ENCODE measurements at regions not wholly inside any gene's neighbourhood (a gene's known extent, or its start where the extent isn't known, plus 50 kb on each side); places are given as distances from the start of the nearest gene placed in this dataset.

DNA sequence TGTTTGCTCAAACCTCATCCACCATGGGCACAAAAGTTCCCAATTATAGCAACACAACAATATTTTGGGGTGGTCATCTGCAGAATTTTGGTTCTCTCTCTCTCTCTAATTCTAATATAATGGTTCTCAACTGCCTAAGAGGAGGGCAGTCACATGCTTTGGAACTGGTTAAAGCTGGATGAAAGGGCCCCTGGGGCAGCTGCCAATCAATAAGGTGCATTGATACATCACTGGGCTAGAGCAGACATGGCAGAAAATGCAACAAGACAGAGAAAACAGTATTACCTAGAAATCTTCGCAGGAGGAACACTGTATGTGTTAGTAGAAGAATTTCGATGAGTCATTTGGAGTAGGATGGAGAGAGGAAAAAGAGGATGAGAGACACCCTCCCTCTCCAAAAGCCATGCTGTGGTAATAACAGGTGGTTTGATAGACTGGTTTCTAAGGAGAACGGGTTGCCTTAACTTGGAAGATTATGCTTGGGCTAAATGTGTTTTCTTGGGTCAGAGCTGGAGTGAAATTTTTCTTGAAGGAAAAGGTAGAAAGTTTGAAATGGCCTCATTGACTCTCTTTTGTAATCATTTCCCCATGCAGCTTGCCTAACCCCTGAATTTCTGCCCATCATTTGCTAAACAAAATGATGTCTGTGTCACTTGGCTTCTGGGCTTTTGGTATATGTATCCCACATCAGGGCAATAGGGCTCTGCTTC lies 67.1 kb upstream of the HIF1A start (continued):
- TF ChIP-seq ZIC2 (tag by site-specific recombination; IDR thresholded peaks at IDR 0.05) (no peak), ZNF391 (tag by site-specific recombination; IDR thresholded peaks at IDR 0.05; ENCODE audit: borderline replicate concordance, low read depth) (no peak), RBAK (tag by site-specific recombination; IDR thresholded peaks at IDR 0.05) (no peak)
- TF ChIP-seq, protein P1, sequence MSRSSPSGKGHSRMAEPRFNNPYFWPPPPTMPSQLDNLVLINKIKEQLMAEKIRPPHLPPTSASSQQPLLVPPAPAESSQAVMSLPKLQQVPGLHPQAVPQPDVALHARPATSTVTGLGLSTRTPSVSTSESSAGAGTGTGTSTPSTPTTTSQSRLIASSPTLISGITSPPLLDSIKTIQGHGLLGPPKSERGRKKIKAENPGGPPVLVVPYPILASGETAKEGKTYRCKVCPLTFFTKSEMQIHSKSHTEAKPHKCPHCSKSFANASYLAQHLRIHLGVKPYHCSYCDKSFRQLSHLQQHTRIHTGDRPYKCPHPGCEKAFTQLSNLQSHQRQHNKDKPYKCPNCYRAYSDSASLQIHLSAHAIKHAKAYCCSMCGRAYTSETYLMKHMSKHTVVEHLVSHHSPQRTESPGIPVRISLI (tag by site-specific recombination; IDR thresholded peaks at IDR 0.05), result no peak

DNA sequence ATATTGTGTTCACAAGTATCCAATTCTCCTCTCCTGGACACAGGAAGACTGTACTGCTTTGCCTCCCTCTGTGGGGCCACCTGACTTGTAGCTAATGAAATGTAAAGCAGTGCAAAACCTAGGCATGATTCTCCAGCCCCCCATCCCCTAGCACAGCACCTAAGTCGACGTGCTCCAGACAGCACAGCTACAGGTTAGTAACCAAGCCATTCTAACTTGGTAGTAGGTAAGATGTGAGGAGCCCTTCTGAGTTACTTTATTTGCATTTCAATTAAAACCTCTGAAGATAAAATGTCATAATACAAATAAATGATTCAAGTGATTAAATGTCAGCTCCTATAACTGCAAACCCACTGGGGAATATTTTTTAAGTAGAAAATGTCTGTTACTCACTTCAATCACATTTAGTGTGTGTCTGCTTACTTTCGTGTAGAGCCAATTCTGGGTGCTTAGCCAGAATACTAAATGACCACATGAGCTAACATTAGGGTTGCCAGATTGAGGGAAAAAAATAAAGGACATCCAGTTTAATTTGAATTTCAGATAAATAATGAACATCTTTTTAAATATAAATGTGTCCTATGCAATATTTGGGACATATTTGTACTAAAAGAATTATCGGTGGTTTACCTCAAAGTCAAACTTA lies 64.8 kb upstream of the HIF1A start:
- ChIA-PET POLR2A (no interaction called here), CTCF (interaction anchor here (0.6 to 1.2 kb wide), 4 partner anchors 25 to 184 kb away, joined by 3 read pairs; no protein-coding TSS in a partner anchor)
- no peak for TF ChIP-seq ZNF610 (tag by site-specific recombination; IDR thresholded peaks at IDR 0.05; ENCODE audit: borderline replicate concordance)
- TF ChIP-seq ZNF624 (tag by site-specific recombination; IDR thresholded peaks at IDR 0.05), result no peak
- TF ChIP-seq SCRT1 (tag by site-specific recombination; IDR thresholded peaks at IDR 0.05; ENCODE audit: borderline replicate concordance), result 0 out of 2 replicates have a peak, but pooled peaks have one; percentile 19
- no peak for TF ChIP-seq HOXD13 (CRISPR knock-in tag; IDR thresholded peaks at IDR 0.05; ENCODE audit: borderline replicate concordance)
- no peak for TF ChIP-seq ZNF623 (tag by site-specific recombination; IDR thresholded peaks at IDR 0.05)
- TF ChIP-seq ZNF292 (tag by site-specific recombination; IDR thresholded peaks at IDR 0.05; ENCODE audit: borderline replicate concordance, low read depth), result no peak
- no peak for TF ChIP-seq ZBTB10 (tag by site-specific recombination; IDR thresholded peaks at IDR 0.05)
- TF ChIP-seq ZNF561 (tag by site-specific recombination; IDR thresholded peaks at IDR 0.05; ENCODE audit: borderline replicate concordance), result no peak
- TF ChIP-seq ZNF654 (tag by site-specific recombination; IDR thresholded peaks at IDR 0.05; ENCODE audit: low read depth), result no peak
- TF ChIP-seq SCRT2 (tag by site-specific recombination; IDR thresholded peaks at IDR 0.05), result peak; percentile 59
- TF ChIP-seq KLF17 (tag by site-specific recombination; IDR thresholded peaks at IDR 0.05), result no peak
- no peak for TF ChIP-seq GLIS2 (tag by site-specific recombination; IDR thresholded peaks at IDR 0.05)
- Histone ChIP-seq H3K4me1 (ENCODE audit: control insufficient read depth, insufficient read depth, low read length) (peaks cover 13% of the 10 kb centered on the region), H3K9me3 (ENCODE audit: control insufficient read depth, insufficient read depth, low read depth, low read length) (no peaks in the 10 kb centered on the region), H3K36me3 (ENCODE audit: control insufficient read depth in 2 of 2, insufficient read depth in 1 of 2, low read length in 2 of 2) (no peaks in the 10 kb centered on the region), H3K27ac (ENCODE audit: extremely low read depth, low read depth, low read length) (peak overlapping the region; percentile 7; the same call in 1 of the 2 replicates), H3K4me3 (ENCODE audit: low read depth, low read length) (no peak overlapping the region)

GRCh38 chr14:61631045-61631687 lies 64.1 kb upstream of the HIF1A start:
- ChIA-PET CTCF (interaction anchor here (0.6 to 1.2 kb wide), 5 partner anchors 36 to 298 kb away, joined by 3 to 4 read pairs (median 3); no protein-coding TSS in a partner anchor), POLR2A (no interaction called here)
- Histone ChIP-seq H3K4me3 (ENCODE audit: low read depth, low read length) (no peak overlapping the region), H3K36me3 (ENCODE audit: control insufficient read depth in 2 of 2, insufficient read depth in 1 of 2, low read length in 2 of 2) (no peaks in the 10 kb centered on the region), H3K9me3 (ENCODE audit: control insufficient read depth, insufficient read depth, low read depth, low read length) (no peaks in the 10 kb centered on the region), H3K4me1 (ENCODE audit: control insufficient read depth, insufficient read depth, low read length) (peaks cover 13% of the 10 kb centered on the region), H3K27ac (ENCODE audit: extremely low read depth, low read depth, low read length) (0 out of 2 replicates have a peak overlapping the region, but pooled peaks have one; percentile 7)
- TF ChIP-seq TRIM28 (IDR thresholded peaks at IDR 0.05; ENCODE audit: borderline replicate concordance, low read length) (peak; percentile 60; the same call in 1 of the 2 replicates), YY2 (tag by site-specific recombination; IDR thresholded peaks at IDR 0.05) (no peak), ZBTB8A (tag by site-specific recombination; IDR thresholded peaks at IDR 0.05) (0 out of 2 replicates have a peak, but pooled peaks have one; percentile 25), ZNF670 (tag by site-specific recombination; IDR thresholded peaks at IDR 0.05; ENCODE audit: low read depth) (no peak), ZSCAN30 (tag by site-specific recombination; IDR thresholded peaks at IDR 0.05) (peak; percentile 19; the same call in 1 of the 2 replicates), GLI2 (tag by site-specific recombination; IDR thresholded peaks at IDR 0.05; ENCODE audit: borderline replicate concordance, low read depth) (0 out of 2 replicates have a peak, but pooled peaks have one; percentile 4)
- TF ChIP-seq, protein P2, sequence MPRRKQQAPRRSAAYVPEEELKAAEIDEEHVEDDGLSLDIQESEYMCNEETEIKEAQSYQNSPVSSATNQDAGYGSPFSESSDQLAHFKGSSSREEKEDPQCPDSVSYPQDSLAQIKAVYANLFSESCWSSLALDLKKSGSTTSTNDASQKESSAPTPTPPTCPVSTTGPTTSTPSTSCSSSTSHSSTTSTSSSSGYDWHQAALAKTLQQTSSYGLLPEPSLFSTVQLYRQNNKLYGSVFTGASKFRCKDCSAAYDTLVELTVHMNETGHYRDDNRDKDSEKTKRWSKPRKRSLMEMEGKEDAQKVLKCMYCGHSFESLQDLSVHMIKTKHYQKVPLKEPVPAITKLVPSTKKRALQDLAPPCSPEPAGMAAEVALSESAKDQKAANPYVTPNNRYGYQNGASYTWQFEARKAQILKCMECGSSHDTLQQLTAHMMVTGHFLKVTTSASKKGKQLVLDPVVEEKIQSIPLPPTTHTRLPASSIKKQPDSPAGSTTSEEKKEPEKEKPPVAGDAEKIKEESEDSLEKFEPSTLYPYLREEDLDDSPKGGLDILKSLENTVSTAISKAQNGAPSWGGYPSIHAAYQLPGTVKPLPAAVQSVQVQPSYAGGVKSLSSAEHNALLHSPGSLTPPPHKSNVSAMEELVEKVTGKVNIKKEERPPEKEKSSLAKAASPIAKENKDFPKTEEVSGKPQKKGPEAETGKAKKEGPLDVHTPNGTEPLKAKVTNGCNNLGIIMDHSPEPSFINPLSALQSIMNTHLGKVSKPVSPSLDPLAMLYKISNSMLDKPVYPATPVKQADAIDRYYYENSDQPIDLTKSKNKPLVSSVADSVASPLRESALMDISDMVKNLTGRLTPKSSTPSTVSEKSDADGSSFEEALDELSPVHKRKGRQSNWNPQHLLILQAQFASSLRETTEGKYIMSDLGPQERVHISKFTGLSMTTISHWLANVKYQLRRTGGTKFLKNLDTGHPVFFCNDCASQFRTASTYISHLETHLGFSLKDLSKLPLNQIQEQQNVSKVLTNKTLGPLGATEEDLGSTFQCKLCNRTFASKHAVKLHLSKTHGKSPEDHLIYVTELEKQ (tag by site-specific recombination; IDR thresholded peaks at IDR 0.05; ENCODE audit: borderline replicate concordance), result peak; percentile 36; the same call in 1 of the 2 replicates

All from HEK293 (cell line).